Common myeloid progenitor, CD34-positive (primary cell): ENCODE measurements at regions not wholly inside any gene's neighbourhood (a gene's known extent, or its start where the extent isn't known, plus 50 kb on each side); places are given as distances from the start of the nearest gene placed in this dataset.

ENCODE experiments used
- CTCF ChIA-PET: fragments of 350-600 bp; sonication (Branson Sonifier 250); formaldehyde crosslinking; loops from one replicate; lab custom pipeline; 2021; ENCODE audit warnings: antibody characterized with exemption; lab: Charles Lee
- POLR2A ChIA-PET: fragments of 350-600 bp; sonication (Branson Sonifier 250); formaldehyde crosslinking; loops from one replicate; lab custom pipeline; 2021; ENCODE audit warnings: antibody characterized with exemption; lab: Charles Lee
- DNase-seq, 3 donors: peaks; one replicate each; pipeline versions ENCODE4 v3.0.0 to v3.0.0-alpha.2; 2013
- H3K27ac ChIP-seq, 2 experiments: 1 replicate in 1 of 2; 2 replicates in 1 of 2; pipeline ENCODE4 v1.7.0; 2013; ENCODE audit warnings: inconsistent platforms in 2 of 2, low read length in 2 of 2, mild to moderate bottlenecking in 2 of 2, low read depth in 1 of 2, moderate library complexity in 1 of 2; ENCODE audit not compliant: severe bottlenecking in 2 of 2, insufficient read depth in 1 of 2, poor library complexity in 1 of 2
- H3K27me3 ChIP-seq, 5 experiments: replicated peaks in 2 of 5; 1 replicate in 3 of 5; 2 replicates in 2 of 5; pipeline versions ENCODE4 v1.6.1 to v1.7.0; 2013; ENCODE audit warnings: low read length in 4 of 5, mild to moderate bottlenecking in 2 of 5, moderate library complexity in 2 of 5, inconsistent platforms in 1 of 5; ENCODE audit not compliant: insufficient read depth in 5 of 5, control insufficient read depth in 4 of 5
- H3K36me3 ChIP-seq, 4 experiments: 1 replicate in 2 of 4; 2 replicates in 2 of 4; pipeline versions ENCODE4 v1.6.1 to v1.7.0; 2013; ENCODE audit warnings: low read length in 3 of 4, control low read depth in 1 of 4, mild to moderate bottlenecking in 1 of 4; ENCODE audit not compliant: control insufficient read depth in 4 of 4, insufficient read depth in 4 of 4
- H3K4me1 ChIP-seq, 4 experiments: 1 replicate in 3 of 4; 2 replicates in 1 of 4; pipeline versions ENCODE4 v1.6.1 to v1.7.1; 2013; ENCODE audit warnings: low read length in 3 of 4, mild to moderate bottlenecking in 3 of 4, control low read depth in 1 of 4, inconsistent platforms in 1 of 4, moderate library complexity in 1 of 4; ENCODE audit not compliant: control insufficient read depth in 4 of 4, insufficient read depth in 4 of 4; ENCODE audit errors: control extremely low read depth in 1 of 4
- H3K4me3 ChIP-seq, 7 experiments: 1 replicate in 4 of 7; 2 replicates in 3 of 7; pipeline versions ENCODE4 v1.5.1 to v1.7.0; 2013; ENCODE audit warnings: mild to moderate bottlenecking in 7 of 7, low read length in 6 of 7, moderate library complexity in 6 of 7, inconsistent platforms in 2 of 7, low read depth in 2 of 7, control low read depth in 1 of 7; ENCODE audit not compliant: insufficient read depth in 4 of 7, control insufficient read depth in 1 of 7; ENCODE audit errors: extremely low read depth in 1 of 7
- H3K9me3 ChIP-seq, 5 experiments: 1 replicate in 4 of 5; 2 replicates in 1 of 5; pipeline versions ENCODE4 v1.6.1 to v1.7.1; 2013; ENCODE audit warnings: low read length in 4 of 5, mild to moderate bottlenecking in 2 of 5, inconsistent platforms in 1 of 5, low read depth in 1 of 5, moderate library complexity in 1 of 5; ENCODE audit not compliant: control insufficient read depth in 4 of 5, insufficient read depth in 2 of 5; ENCODE audit errors: control extremely low read depth in 1 of 5
- WGBS: methylation state at CpG from one replicate; pipeline ENCODE4 v1.1.5; 2013; ENCODE audit not compliant: insufficient coverage; 5-methylcytosine and 5-hydroxymethylcytosine counted together

GRCh38 chr18:55743736-55744135, 155.7 kb upstream of the TCF4 start:
- ChIA-PET CTCF (no interaction called here), POLR2A (no interaction called here)
- DNase-seq = no peak
- no peaks in the 10 kb centered on the region for H3K9me3 ChIP-seq
- H3K4me3 ChIP-seq = no peak overlapping the region
- 100% methylated on average over 2 of the region's 3 CpGs for WGBS
- H3K36me3 ChIP-seq = no peaks in the 10 kb centered on the region
- H3K27ac ChIP-seq = no peak overlapping the region
- no peaks in the 10 kb centered on the region for H3K27me3 ChIP-seq
- H3K4me1 ChIP-seq = no peaks in the 10 kb centered on the region

GRCh38 chr18:55743133-55743532, 155.1 kb upstream of the TCF4 start:
- DNase-seq = no peak
- CTCF ChIA-PET = no interaction called here
- H3K27ac ChIP-seq = no peak overlapping the region
- WGBS = 100% methylated on average over 1 of the region's 2 CpGs
- H3K27me3 ChIP-seq = no peaks in the 10 kb centered on the region
- H3K4me1 ChIP-seq = no peaks in the 10 kb centered on the region
- no peaks in the 10 kb centered on the region for H3K36me3 ChIP-seq
- H3K4me3 ChIP-seq = no peak overlapping the region
- POLR2A ChIA-PET = no interaction called here
- no peaks in the 10 kb centered on the region for H3K9me3 ChIP-seq

- Histone ChIP-seq H3K27ac (no peak overlapping the region), H3K27me3 (no peaks in the 10 kb centered on the region), H3K4me3 (no peak overlapping the region), H3K4me1 (no peaks in the 10 kb centered on the region), H3K9me3 (no peaks in the 10 kb centered on the region), H3K36me3 (no peaks in the 10 kb centered on the region)
- DNase-seq = no peak
- ChIA-PET CTCF (no interaction called here), POLR2A (interaction anchor here (0.6 kb wide), 1 partner anchor 86 kb away, joined by 3 read pairs; no protein-coding TSS in a partner anchor)
- no CpG with 5 or more reads among the region's 2 CpGs for WGBS
These were observed 151.5 kb upstream of the TCF4 start for GRCh38 chr18:55739488-55739887.

GRCh38 chr18:55738483-55739114, 150.6 kb upstream of the TCF4 start:
- no peak for DNase-seq
- Histone ChIP-seq H3K4me1 (no peaks in the 10 kb centered on the region), H3K4me3 (no peak overlapping the region), H3K36me3 (no peaks in the 10 kb centered on the region), H3K27me3 (no peaks in the 10 kb centered on the region), H3K27ac (no peak overlapping the region), H3K9me3 (no peaks in the 10 kb centered on the region)
- ChIA-PET POLR2A (interaction anchor here (0.6 kb wide), 1 partner anchor 85 kb away, joined by 3 read pairs; no protein-coding TSS in a partner anchor), CTCF (no interaction called here)
- WGBS = 92% methylated on average over 2 of the region's 3 CpGs

- no peak for DNase-seq
- ChIA-PET POLR2A (interaction anchor here (0.6 kb wide), 1 partner anchor 24 kb away, joined by 3 read pairs; no protein-coding TSS in a partner anchor), CTCF (interaction anchor here (0.5 kb wide), 1 partner anchor 14 kb away, joined by 4 read pairs; no protein-coding TSS in a partner anchor)
- H3K9me3 ChIP-seq = no peaks in the 10 kb centered on the region
- H3K4me3 ChIP-seq = no peak overlapping the region
- H3K36me3 ChIP-seq = no peaks in the 10 kb centered on the region
- H3K4me1 ChIP-seq = no peaks in the 10 kb centered on the region
- H3K27me3 ChIP-seq = no peaks in the 10 kb centered on the region
- no peak overlapping the region for H3K27ac ChIP-seq
- WGBS = no CpG with 5 or more reads among the region's 1 CpG
These were observed 149.9 kb upstream of the TCF4 start for GRCh38 chr18:55737781-55738468.

- CTCF ChIA-PET = interaction anchor here (0.5 kb wide), 1 partner anchor 13 kb away, joined by 4 read pairs; no protein-coding TSS in a partner anchor
- 100% methylated on average over 1 of the region's 4 CpGs for WGBS
These were observed 149.3 kb upstream of the TCF4 start for GRCh38 chr18:55737266-55737665.

GRCh38 chr18:55735969-55736368, 148.0 kb upstream of the TCF4 start:
- 95% methylated on average over 2 of the region's 3 CpGs for WGBS
- ChIA-PET CTCF (no interaction called here), POLR2A (no interaction called here)
- no peaks in the 10 kb centered on the region for H3K27me3 ChIP-seq
- H3K4me3 ChIP-seq = no peak overlapping the region
- no peak overlapping the region for H3K27ac ChIP-seq
- no peaks in the 10 kb centered on the region for H3K36me3 ChIP-seq
- H3K4me1 ChIP-seq = no peaks in the 10 kb centered on the region
- no peak for DNase-seq
- H3K9me3 ChIP-seq = no peaks in the 10 kb centered on the region

More at GRCh38 chr18:55737266-55737665, 149.3 kb upstream of the TCF4 start:
- Histone ChIP-seq H3K4me3 (no peak overlapping the region), H3K36me3 (no peaks in the 10 kb centered on the region), H3K27me3 (no peaks in the 10 kb centered on the region), H3K27ac (no peak overlapping the region), H3K4me1 (no peaks in the 10 kb centered on the region), H3K9me3 (no peaks in the 10 kb centered on the region)
- POLR2A ChIA-PET = no interaction called here
- DNase-seq = no peak
